Liver (tissue), 7 donors: ENCODE measurements at regions not wholly inside any gene's neighbourhood (a gene's known extent, or its start where the extent isn't known, plus 50 kb on each side); places are given as distances from the start of the nearest gene placed in this dataset.

Experiments
- DNase-seq: peaks from one replicate; pipeline ENCODE4 v3.0.0-alpha.2; 2017; ENCODE audit warnings: low spot score
- H3K27ac ChIP-seq, 2 donors: one replicate each; pipeline ENCODE4 v1.7.0; 2013; ENCODE audit warnings: inconsistent platforms in 2 of 2, low read length in 2 of 2, control low read depth in 1 of 2, low read depth in 1 of 2, mild to moderate bottlenecking in 1 of 2
- H3K27me3 ChIP-seq, 4 donors: one replicate each; pipeline versions ENCODE4 v1.6.1 to v1.7.0; 2013; ENCODE audit warnings: low read length in 3 of 4, inconsistent platforms in 1 of 4, mild to moderate bottlenecking in 1 of 4, moderate library complexity in 1 of 4; ENCODE audit not compliant: control insufficient read depth in 4 of 4, insufficient read depth in 4 of 4
- H3K36me3 ChIP-seq, 4 donors: one replicate each; pipeline versions ENCODE4 v1.6.1 to v1.7.0; 2013; ENCODE audit warnings: low read length in 3 of 4, mild to moderate bottlenecking in 3 of 4, low read depth in 1 of 4, moderate library complexity in 1 of 4; ENCODE audit not compliant: control insufficient read depth in 4 of 4, insufficient read depth in 3 of 4
- H3K4me1 ChIP-seq, 4 donors: one replicate each; pipeline versions ENCODE4 v1.6.1 to v1.7.0; 2013; ENCODE audit warnings: low read length in 3 of 4, mild to moderate bottlenecking in 3 of 4, moderate library complexity in 1 of 4; ENCODE audit not compliant: control insufficient read depth in 4 of 4, insufficient read depth in 4 of 4
- H3K4me3 ChIP-seq, 3 donors: one replicate each; pipeline versions ENCODE4 v1.6.1 to v1.7.0; 2013; ENCODE audit warnings: low read length in 3 of 3, control low read depth in 1 of 3, low read depth in 1 of 3, mild to moderate bottlenecking in 1 of 3
- H3K9ac ChIP-seq, 2 donors: one replicate each; pipeline ENCODE4 v1.7.0; 2013; ENCODE audit warnings: low read length in 2 of 2, mild to moderate bottlenecking in 2 of 2, moderate library complexity in 2 of 2, control low read depth in 1 of 2, low read depth in 1 of 2
- H3K9me3 ChIP-seq, 4 donors: one replicate each; pipeline versions ENCODE4 v1.6.1 to v1.7.0; 2013; ENCODE audit warnings: low read length in 3 of 4; ENCODE audit not compliant: control insufficient read depth in 4 of 4
- ATF3 ChIP-seq: IDR thresholded peaks from 2 replicates; pipeline ENCODE4 v1.6.1; 2016; ENCODE audit warnings: antibody characterized with exemption
- FOXA1 ChIP-seq: IDR thresholded peaks from 2 replicates; pipeline ENCODE4 v1.6.1; 2016; ENCODE audit warnings: antibody characterized with exemption
- GABPA ChIP-seq, 2 donors: IDR thresholded peaks in 1 of 2; conservative IDR thresholded peaks in 1 of 2; 2 replicates each; pipeline ENCODE4 v1.6.1; 2016; ENCODE audit warnings: antibody characterized with exemption in 2 of 2, mild to moderate bottlenecking in 1 of 2, moderate library complexity in 1 of 2
- HNF4A ChIP-seq, 2 donors: conservative IDR thresholded peaks; 2 replicates each; pipeline ENCODE4 v1.6.1; 2016; ENCODE audit warnings: antibody characterized with exemption in 2 of 2, mild to moderate bottlenecking in 2 of 2
- HNF4G ChIP-seq: IDR thresholded peaks from 2 replicates; pipeline ENCODE4 v1.6.1; 2016; ENCODE audit warnings: antibody characterized with exemption
- JUND ChIP-seq, 2 donors: IDR thresholded peaks; 2 replicates each; pipeline ENCODE4 v1.6.1; 2016; ENCODE audit warnings: antibody characterized with exemption in 2 of 2
- MAX ChIP-seq: IDR thresholded peaks from 2 replicates; pipeline ENCODE4 v1.6.1; 2016; ENCODE audit warnings: antibody characterized with exemption
- NR2F2 ChIP-seq: IDR thresholded peaks from 2 replicates; pipeline ENCODE4 v1.6.1; 2016; ENCODE audit warnings: antibody characterized with exemption
- RAD21 ChIP-seq, 2 donors: IDR thresholded peaks; 2 replicates each; pipeline ENCODE4 v1.6.1; 2016; ENCODE audit warnings: antibody characterized with exemption in 2 of 2, mild to moderate bottlenecking in 2 of 2
- REST ChIP-seq: IDR thresholded peaks from 2 replicates; pipeline ENCODE4 v1.6.1; 2016; ENCODE audit warnings: antibody characterized with exemption, mild to moderate bottlenecking
- RXRA ChIP-seq, 2 donors: IDR thresholded peaks; 2 replicates each; pipeline ENCODE4 v1.6.1; 2017 to 2018; ENCODE audit warnings: antibody characterized with exemption in 2 of 2, mild to moderate bottlenecking in 1 of 2
- SP1 ChIP-seq: IDR thresholded peaks from 2 replicates; pipeline ENCODE4 v1.6.1; 2018; ENCODE audit warnings: antibody characterized with exemption, mild to moderate bottlenecking
- TAF1 ChIP-seq: conservative IDR thresholded peaks from 2 replicates; pipeline ENCODE4 v1.6.1; 2016; ENCODE audit warnings: antibody characterized with exemption, mild to moderate bottlenecking
- WGBS: extraction: QIAGEN DNeasy Blood & Tissue Kit; methylation state at CpG from one replicate; pipeline ENCODE4 v1.1.7; 2013; 5-methylcytosine and 5-hydroxymethylcytosine counted together
- TF ChIP-seq, protein P1 (sequence below): IDR thresholded peaks from 2 replicates; pipeline ENCODE4 v1.6.1; 2016; ENCODE audit warnings: antibody characterized with exemption
- donor health status: healthy.
- donor health status: healthy.
- donor health status: healthy.
- donor health status: healthy.

DNA sequence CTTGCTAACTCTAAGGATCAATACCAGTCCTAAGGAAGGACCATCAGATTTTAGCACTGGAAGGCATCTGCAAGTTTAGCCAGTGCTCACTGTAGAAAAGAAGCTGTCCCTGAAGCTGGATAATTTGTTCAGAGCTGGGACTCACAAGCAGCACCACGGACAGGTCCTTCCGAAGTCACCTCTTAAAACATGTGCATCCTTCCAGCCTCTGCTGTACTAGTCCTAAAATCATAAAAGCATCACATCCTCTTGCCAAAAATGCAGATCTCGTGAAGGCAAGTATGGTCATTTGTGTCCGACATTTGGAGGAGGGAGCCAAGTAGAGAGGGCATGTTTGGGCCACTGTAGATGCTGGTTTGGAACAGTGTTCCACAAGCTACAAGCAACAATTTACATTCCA, 506.9 kb downstream of the RBFOX1 start:
- no peak overlapping the region for H3K27ac ChIP-seq
- 59% methylated on average over 4 of the region's 4 CpGs for WGBS
- DNase-seq: no peak

GRCh38 chr16:7834771-7835431, 502.3 kb downstream of the RBFOX1 start:
- 10% methylated on average over 1 of the region's 1 CpG for WGBS
- no peak for TF ChIP-seq SP1
- no peak for TF ChIP-seq RXRA (IDR thresholded peaks at IDR 0.05)
- TF ChIP-seq FOXA1: no peak
- no peak for TF ChIP-seq JUND (IDR thresholded peaks at IDR 0.05)
- TF ChIP-seq GABPA (IDR thresholded peaks at IDR 0.05 in 1 of 2, conservative IDR thresholded peaks at IDR 0.05 in 1 of 2): no peak
- no peak overlapping the region for H3K4me3 ChIP-seq

More for the DNA sequence above, 506.9 kb downstream of the RBFOX1 start:
- TF ChIP-seq REST (no peak), TAF1 (no peak), JUND (IDR thresholded peaks at IDR 0.05) (no peak), SP1 (no peak), NR2F2 (no peak), GABPA (IDR thresholded peaks at IDR 0.05 in 1 of 2, conservative IDR thresholded peaks at IDR 0.05 in 1 of 2) (no peak), MAX (no peak), ATF3 (no peak), RXRA (IDR thresholded peaks at IDR 0.05) (no peak), RAD21 (IDR thresholded peaks at IDR 0.05) (no peak)
- H3K4me3 ChIP-seq: no peak overlapping the region
- H3K36me3 ChIP-seq: no peaks in the 10 kb centered on the region
- H3K9me3 ChIP-seq: no peaks in the 10 kb centered on the region
- no peaks in the 10 kb centered on the region for H3K4me1 ChIP-seq
- peaks cover 0 to 2% (median 0%) of the 10 kb centered on the region in 4 donors for H3K27me3 ChIP-seq
- H3K9ac ChIP-seq: no peak overlapping the region

GRCh38 chr16:7820816-7821215, 488.2 kb downstream of the RBFOX1 start:
- H3K4me3 ChIP-seq: no peak overlapping the region
- no peaks in the 10 kb centered on the region for H3K9me3 ChIP-seq
- no peaks in the 10 kb centered on the region for H3K36me3 ChIP-seq
- 66% methylated on average over 4 of the region's 4 CpGs for WGBS
- no peaks in the 10 kb centered on the region for H3K4me1 ChIP-seq
- H3K9ac ChIP-seq: no peak overlapping the region
- DNase-seq: no peak
- H3K27me3 ChIP-seq: peaks cover 0 to 3% (median 0%) of the 10 kb centered on the region in 4 donors
- no peak overlapping the region for H3K27ac ChIP-seq
- TF ChIP-seq MAX: no peak
- no peak for TF ChIP-seq HNF4A (conservative IDR thresholded peaks at IDR 0.05)
- no peak for TF ChIP-seq RAD21 (IDR thresholded peaks at IDR 0.05)
- TF ChIP-seq JUND (IDR thresholded peaks at IDR 0.05): no peak
- TF ChIP-seq, protein P1, sequence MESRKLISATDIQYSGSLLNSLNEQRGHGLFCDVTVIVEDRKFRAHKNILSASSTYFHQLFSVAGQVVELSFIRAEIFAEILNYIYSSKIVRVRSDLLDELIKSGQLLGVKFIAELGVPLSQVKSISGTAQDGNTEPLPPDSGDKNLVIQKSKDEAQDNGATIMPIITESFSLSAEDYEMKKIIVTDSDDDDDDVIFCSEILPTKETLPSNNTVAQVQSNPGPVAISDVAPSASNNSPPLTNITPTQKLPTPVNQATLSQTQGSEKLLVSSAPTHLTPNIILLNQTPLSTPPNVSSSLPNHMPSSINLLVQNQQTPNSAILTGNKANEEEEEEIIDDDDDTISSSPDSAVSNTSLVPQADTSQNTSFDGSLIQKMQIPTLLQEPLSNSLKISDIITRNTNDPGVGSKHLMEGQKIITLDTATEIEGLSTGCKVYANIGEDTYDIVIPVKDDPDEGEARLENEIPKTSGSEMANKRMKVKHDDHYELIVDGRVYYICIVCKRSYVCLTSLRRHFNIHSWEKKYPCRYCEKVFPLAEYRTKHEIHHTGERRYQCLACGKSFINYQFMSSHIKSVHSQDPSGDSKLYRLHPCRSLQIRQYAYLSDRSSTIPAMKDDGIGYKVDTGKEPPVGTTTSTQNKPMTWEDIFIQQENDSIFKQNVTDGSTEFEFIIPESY: no peak
- TF ChIP-seq FOXA1: no peak
- no peak for TF ChIP-seq NR2F2
- no peak for TF ChIP-seq GABPA (IDR thresholded peaks at IDR 0.05 in 1 of 2, conservative IDR thresholded peaks at IDR 0.05 in 1 of 2)
- no peak for TF ChIP-seq RXRA (IDR thresholded peaks at IDR 0.05)
- no peak for TF ChIP-seq ATF3
- TF ChIP-seq REST: no peak
- no peak for TF ChIP-seq HNF4G

More at GRCh38 chr16:7834771-7835431, 502.3 kb downstream of the RBFOX1 start:
- DNase-seq: no peak
- Histone ChIP-seq H3K4me1 (no peaks in the 10 kb centered on the region), H3K36me3 (no peaks in the 10 kb centered on the region), H3K9me3 (no peaks in the 10 kb centered on the region), H3K9ac (no peak overlapping the region), H3K27me3 (no peaks in the 10 kb centered on the region), H3K27ac (no peak overlapping the region)
